ENCODE measurements at regions not wholly inside any gene's neighbourhood (a gene's known extent, or its start where the extent isn't known, plus 50 kb on each side); places are given as distances from the start of the nearest gene placed in this dataset.

DNA sequence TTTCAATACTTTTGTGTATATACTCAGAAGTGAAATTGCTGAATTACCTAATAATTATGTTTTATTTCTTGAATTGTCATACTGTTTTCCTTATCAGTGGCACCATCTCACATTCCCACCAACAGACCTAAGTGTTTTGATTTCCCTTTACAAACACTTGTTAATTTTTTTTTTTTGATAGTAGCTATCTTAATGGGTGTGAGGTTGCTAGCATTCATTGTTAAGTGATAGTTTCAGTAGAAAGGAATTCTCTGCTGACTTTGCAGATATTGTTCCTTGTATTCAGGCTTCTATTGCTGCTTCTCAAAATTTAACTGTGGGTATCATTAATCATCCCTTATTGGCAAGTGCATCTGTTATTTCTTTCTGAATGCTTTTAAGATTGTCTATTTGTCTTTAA is 927.5 kb upstream of the SLIT2 start:
- H3K4me1 ChIP-seq (replicated peaks in 1 of 2) = no peaks in the 10 kb centered on the region
- no peaks in the 10 kb centered on the region for H3K27me3 ChIP-seq
- no peak overlapping the region for H3K4me3 ChIP-seq
- no peak for DNase-seq
- no peaks in the 10 kb centered on the region for H3K36me3 ChIP-seq (replicated peaks in 1 of 2)
- TF ChIP-seq, protein P1, sequence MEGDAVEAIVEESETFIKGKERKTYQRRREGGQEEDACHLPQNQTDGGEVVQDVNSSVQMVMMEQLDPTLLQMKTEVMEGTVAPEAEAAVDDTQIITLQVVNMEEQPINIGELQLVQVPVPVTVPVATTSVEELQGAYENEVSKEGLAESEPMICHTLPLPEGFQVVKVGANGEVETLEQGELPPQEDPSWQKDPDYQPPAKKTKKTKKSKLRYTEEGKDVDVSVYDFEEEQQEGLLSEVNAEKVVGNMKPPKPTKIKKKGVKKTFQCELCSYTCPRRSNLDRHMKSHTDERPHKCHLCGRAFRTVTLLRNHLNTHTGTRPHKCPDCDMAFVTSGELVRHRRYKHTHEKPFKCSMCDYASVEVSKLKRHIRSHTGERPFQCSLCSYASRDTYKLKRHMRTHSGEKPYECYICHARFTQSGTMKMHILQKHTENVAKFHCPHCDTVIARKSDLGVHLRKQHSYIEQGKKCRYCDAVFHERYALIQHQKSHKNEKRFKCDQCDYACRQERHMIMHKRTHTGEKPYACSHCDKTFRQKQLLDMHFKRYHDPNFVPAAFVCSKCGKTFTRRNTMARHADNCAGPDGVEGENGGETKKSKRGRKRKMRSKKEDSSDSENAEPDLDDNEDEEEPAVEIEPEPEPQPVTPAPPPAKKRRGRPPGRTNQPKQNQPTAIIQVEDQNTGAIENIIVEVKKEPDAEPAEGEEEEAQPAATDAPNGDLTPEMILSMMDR (IDR thresholded peaks at IDR 0.05) = no peak
- no peak for TF ChIP-seq POLR2A (IDR thresholded peaks at IDR 0.05)
- no peaks in the 10 kb centered on the region for H3K9me3 ChIP-seq (replicated peaks in 1 of 3)
- intact Hi-C loops (cut with DNase I) = no loop called here
- no peak overlapping the region for H3K27ac ChIP-seq

DNA sequence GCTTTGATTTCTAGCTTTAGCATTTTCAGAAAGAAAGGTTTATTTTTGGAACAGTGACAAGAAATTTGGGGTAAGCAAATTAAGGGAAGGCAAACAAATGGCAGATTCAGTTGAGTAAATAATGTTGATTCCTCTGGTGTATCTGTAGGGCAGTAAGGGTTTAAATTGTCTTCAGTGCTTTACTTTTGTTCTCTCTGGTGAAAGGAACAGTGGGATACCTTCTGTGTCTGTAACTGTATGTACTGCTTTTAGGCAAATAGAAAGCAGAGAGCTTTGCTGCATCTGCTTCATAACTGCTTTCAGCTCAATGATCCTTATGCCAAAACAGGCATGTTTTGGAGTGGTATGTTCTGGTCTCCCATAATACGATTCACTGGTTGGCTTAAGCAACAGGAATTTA is 932.1 kb upstream of the SLIT2 start:
- WGBS, 4 donors = 53 to 68% (median 58%) methylated on average over 1 of the region's 1 CpG
- Histone ChIP-seq H3K27me3 (no peaks in the 10 kb centered on the region), H3K4me1 (replicated peaks in 1 of 2) (no peaks in the 10 kb centered on the region), H3K9me3 (replicated peaks in 1 of 3) (no peaks in the 10 kb centered on the region), H3K4me3 (no peak overlapping the region), H3K27ac (no peak overlapping the region), H3K36me3 (replicated peaks in 1 of 2) (no peaks in the 10 kb centered on the region)
- intact Hi-C loops (cut with DNase I) = no loop called here
- no peak for DNase-seq
- no peak for TF ChIP-seq POLR2A (IDR thresholded peaks at IDR 0.05)
- TF ChIP-seq, protein P1 (IDR thresholded peaks at IDR 0.05) = no peak

DNA sequence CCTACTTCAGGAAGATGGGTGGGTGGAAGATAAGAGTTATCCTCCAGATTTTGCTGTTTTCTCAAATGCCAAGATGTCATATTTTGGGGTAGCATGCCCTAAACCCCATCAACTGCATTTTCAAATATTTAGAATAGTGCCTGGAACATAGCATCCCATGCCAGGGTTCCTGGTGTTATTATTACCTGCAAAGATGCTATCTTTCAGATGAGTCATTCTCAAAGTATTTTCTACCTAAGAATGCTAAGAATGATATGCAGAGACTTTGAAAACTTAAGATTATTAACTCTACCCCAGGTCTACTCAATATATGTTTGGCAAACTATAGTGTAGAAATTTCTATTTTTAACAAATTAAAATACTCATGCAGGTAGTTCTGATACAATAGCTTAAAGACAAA is 934.3 kb upstream of the SLIT2 start:
- intact Hi-C loops (cut with DNase I) = no loop called here
- DNase-seq = no peak
- H3K4me3 ChIP-seq = no peak overlapping the region
- no peaks in the 10 kb centered on the region for H3K27me3 ChIP-seq
- no peak overlapping the region for H3K27ac ChIP-seq
- TF ChIP-seq, protein P1 (IDR thresholded peaks at IDR 0.05) = no peak
- TF ChIP-seq POLR2A (IDR thresholded peaks at IDR 0.05) = no peak
- H3K36me3 ChIP-seq (replicated peaks in 1 of 2) = no peaks in the 10 kb centered on the region
- no peaks in the 10 kb centered on the region for H3K9me3 ChIP-seq (replicated peaks in 1 of 3)
- no peaks in the 10 kb centered on the region for H3K4me1 ChIP-seq (replicated peaks in 1 of 2)

DNA sequence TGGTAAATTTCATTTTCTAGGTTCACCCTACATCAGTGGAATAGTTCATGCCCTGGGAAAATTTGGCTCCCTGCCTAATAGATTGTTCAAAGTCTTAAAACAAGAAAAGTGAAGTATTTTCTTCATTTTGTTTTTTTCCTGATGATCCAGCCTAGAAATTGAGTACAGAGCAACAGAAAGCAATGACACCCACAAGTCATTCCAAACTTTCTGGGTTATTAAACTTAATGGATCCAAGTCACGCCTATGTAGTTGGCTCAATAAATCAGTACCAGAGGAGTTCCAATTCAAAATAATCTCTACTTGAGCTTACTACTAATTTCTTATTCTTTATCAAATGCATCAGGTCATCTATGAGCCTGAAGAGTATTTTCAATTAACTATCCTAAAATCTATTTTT is 937.6 kb upstream of the SLIT2 start:
- no peaks in the 10 kb centered on the region for H3K4me1 ChIP-seq (replicated peaks in 1 of 2)
- intact Hi-C loops (cut with DNase I) = no loop called here
- H3K27me3 ChIP-seq = no peaks in the 10 kb centered on the region
- no peak for TF ChIP-seq POLR2A (IDR thresholded peaks at IDR 0.05)
- TF ChIP-seq, protein P1 (IDR thresholded peaks at IDR 0.05) = no peak
- no peaks in the 10 kb centered on the region for H3K36me3 ChIP-seq (replicated peaks in 1 of 2)
- H3K4me3 ChIP-seq = no peak overlapping the region
- 42 to 78% (median 68%) methylated on average over 1 of the region's 1 CpG for WGBS, 4 donors
- DNase-seq = no peak
- H3K27ac ChIP-seq = no peak overlapping the region
- no peaks in the 10 kb centered on the region for H3K9me3 ChIP-seq (replicated peaks in 1 of 3)

All from adrenal gland (tissue), 9 donors.